Mesenchymal stem cell (in vitro differentiated cells and primary cell): ENCODE measurements at regions not wholly inside any gene's neighbourhood (a gene's known extent, or its start where the extent isn't known, plus 50 kb on each side); places are given as distances from the start of the nearest gene placed in this dataset.

Source experiments
- DNase-seq: peaks from one replicate; pipeline ENCODE4 v3.0.0-alpha.2; 2013
- H2AFZ ChIP-seq: one replicate; pipeline ENCODE4 v1.6.1; 2013; ENCODE audit warnings: low read depth, mild to moderate bottlenecking, control low read depth, inconsistent platforms, low read length, moderate library complexity
- H2AK5ac ChIP-seq: 2 replicates; pipeline ENCODE4 v1.6.1; 2013; ENCODE audit warnings: low read length, moderate library complexity, mild to moderate bottlenecking, inconsistent platforms; ENCODE audit not compliant: severe bottlenecking
- H2BK120ac ChIP-seq: one replicate; pipeline ENCODE4 v1.6.1; 2013; ENCODE audit warnings: low read depth, mild to moderate bottlenecking, inconsistent platforms, low read length, moderate library complexity
- H2BK12ac ChIP-seq, 2 experiments: one replicate each; pipeline ENCODE4 v1.6.1; 2013; ENCODE audit warnings: inconsistent platforms in 2 of 2, low read length in 2 of 2, mild to moderate bottlenecking in 2 of 2, moderate library complexity in 2 of 2, control low read depth in 1 of 2
- H2BK15ac ChIP-seq: one replicate; pipeline ENCODE4 v1.6.1; 2013; ENCODE audit warnings: mild to moderate bottlenecking, low read depth, inconsistent platforms; ENCODE audit not compliant: poor library complexity, severe bottlenecking
- H2BK5ac ChIP-seq: 2 replicates; pipeline ENCODE4 v1.6.1; 2013; ENCODE audit warnings: low read depth, mild to moderate bottlenecking, low read length, control low read depth, inconsistent platforms; ENCODE audit not compliant: poor library complexity, severe bottlenecking
- H3K14ac ChIP-seq, 2 experiments: one replicate each; pipeline ENCODE4 v1.6.1; 2013; ENCODE audit warnings: inconsistent platforms in 2 of 2, low read length in 2 of 2, control low read depth in 1 of 2, mild to moderate bottlenecking in 1 of 2, moderate library complexity in 1 of 2
- H3K18ac ChIP-seq, 2 experiments: one replicate each; pipeline ENCODE4 v1.6.1; 2013; ENCODE audit warnings: inconsistent platforms in 2 of 2, low read length in 2 of 2, control low read depth in 1 of 2, low read depth in 1 of 2, mild to moderate bottlenecking in 1 of 2
- H3K23ac ChIP-seq, 2 experiments: one replicate each; pipeline ENCODE4 v1.6.1; 2013; ENCODE audit warnings: inconsistent platforms in 2 of 2, low read length in 2 of 2, mild to moderate bottlenecking in 2 of 2, moderate library complexity in 2 of 2, control low read depth in 1 of 2
- H3K27ac ChIP-seq: 2 replicates; pipeline ENCODE4 v1.5.1; 2013; ENCODE audit warnings: mild to moderate bottlenecking, moderate library complexity, low read length, control low read depth, inconsistent platforms; ENCODE audit not compliant: poor library complexity, severe bottlenecking
- H3K27me3 ChIP-seq, 2 experiments: 2 replicates each; pipeline versions ENCODE4 v1.6.1 to v1.7.0; 2013; ENCODE audit warnings: low read length in 2 of 2, mild to moderate bottlenecking in 2 of 2, moderate library complexity in 2 of 2, control low read depth in 1 of 2, inconsistent platforms in 1 of 2; ENCODE audit not compliant: control insufficient read depth in 1 of 2, insufficient read depth in 1 of 2
- H3K36me3 ChIP-seq, 2 experiments: 2 replicates each; pipeline versions ENCODE4 v1.6.1 to v1.7.0; 2013; ENCODE audit warnings: low read length in 2 of 2, control low read depth in 1 of 2, inconsistent platforms in 1 of 2, low read depth in 1 of 2, mild to moderate bottlenecking in 1 of 2; ENCODE audit not compliant: insufficient read depth in 2 of 2, control insufficient read depth in 1 of 2
- H3K4ac ChIP-seq, 2 experiments: one replicate each; pipeline ENCODE4 v1.6.1; 2013; ENCODE audit warnings: inconsistent platforms in 2 of 2, low read length in 2 of 2, mild to moderate bottlenecking in 2 of 2, moderate library complexity in 2 of 2, control low read depth in 1 of 2, low read depth in 1 of 2
- H3K4me1 ChIP-seq: 2 replicates; pipeline ENCODE4 v1.6.1; 2013; ENCODE audit warnings: low read depth, low read length, control low read depth; ENCODE audit not compliant: control insufficient read depth, insufficient read depth
- H3K4me2 ChIP-seq: 2 replicates; pipeline ENCODE4 v1.6.1; 2013; ENCODE audit warnings: low read length, mild to moderate bottlenecking, inconsistent platforms; ENCODE audit not compliant: poor library complexity, severe bottlenecking
- H3K4me3 ChIP-seq, 2 experiments: 2 replicates each; pipeline versions ENCODE4 v1.5.1 to v1.7.0; 2013; ENCODE audit warnings: low read length in 2 of 2, mild to moderate bottlenecking in 2 of 2, control low read depth in 1 of 2, low read depth in 1 of 2; ENCODE audit not compliant: insufficient read depth in 1 of 2
- H3K79me1 ChIP-seq: replicated peaks from 2 replicates; pipeline ENCODE4 v1.6.1; 2013; ENCODE audit warnings: mild to moderate bottlenecking, control low read depth, low read length, inconsistent platforms; ENCODE audit not compliant: poor library complexity, severe bottlenecking
- H3K9ac ChIP-seq: 2 replicates; pipeline ENCODE4 v1.7.0; 2013; ENCODE audit warnings: mild to moderate bottlenecking, low read length, moderate library complexity
- H3K9me3 ChIP-seq: 2 replicates; pipeline ENCODE4 v1.7.0; 2013; ENCODE audit warnings: mild to moderate bottlenecking, low read length; ENCODE audit not compliant: control insufficient read depth
- H4K8ac ChIP-seq: one replicate; pipeline ENCODE4 v1.6.1; 2013; ENCODE audit warnings: inconsistent platforms, mild to moderate bottlenecking, low read length, moderate library complexity
- H4K91ac ChIP-seq: one replicate; pipeline ENCODE4 v1.6.1; 2013; ENCODE audit warnings: mild to moderate bottlenecking, low read length, inconsistent platforms
- WGBS: methylation state at CpG from one replicate; pipeline ENCODE4 v1.1.7; 2013; ENCODE audit warnings: mixed read lengths; 5-methylcytosine and 5-hydroxymethylcytosine counted together

- H3K18ac ChIP-seq: no peak overlapping the region
- no peak overlapping the region for H4K91ac ChIP-seq
- H2BK5ac ChIP-seq: no peak overlapping the region
- no peak overlapping the region for H4K8ac ChIP-seq
- no peak overlapping the region for H2BK15ac ChIP-seq
- H3K14ac ChIP-seq: no peak overlapping the region
- no peaks in the 10 kb centered on the region for H3K9me3 ChIP-seq
- H3K23ac ChIP-seq: no peak overlapping the region
- no peak overlapping the region for H2AK5ac ChIP-seq
- no peak overlapping the region for H3K4me2 ChIP-seq
- H2BK120ac ChIP-seq: no peak overlapping the region
- H3K4me3 ChIP-seq: no peak overlapping the region
- H3K9ac ChIP-seq: no peak overlapping the region
- no peaks in the 10 kb centered on the region for H3K79me1 ChIP-seq
- H3K4ac ChIP-seq: no peak overlapping the region
- H2AFZ ChIP-seq: no peak overlapping the region
- H2BK12ac ChIP-seq: no peak overlapping the region
- no peaks in the 10 kb centered on the region for H3K36me3 ChIP-seq
- WGBS: 92% methylated on average over 1 of the region's 2 CpGs
- DNase-seq: no peak
- no peaks in the 10 kb centered on the region for H3K4me1 ChIP-seq
- H3K27ac ChIP-seq: no peak overlapping the region
- H3K27me3 ChIP-seq: peaks cover 0 to 2% of the 10 kb centered on the region in 2 experiments
These were observed 1215.9 kb downstream of the UQCRFS1 start for GRCh38 chr19:27997069-27997468.

GRCh38 chr19:27993619-27994570 lies 1219.1 kb downstream of the UQCRFS1 start:
- H3K27ac ChIP-seq: no peak overlapping the region
- peaks cover 5 to 13% of the 10 kb centered on the region in 2 experiments for H3K27me3 ChIP-seq
- no peak overlapping the region for H4K8ac ChIP-seq
- H3K18ac ChIP-seq: no peak overlapping the region
- DNase-seq: no peak
- H3K9ac ChIP-seq: no peak overlapping the region
- H3K79me1 ChIP-seq: no peaks in the 10 kb centered on the region
- no peaks in the 10 kb centered on the region for H3K4me1 ChIP-seq
- H2AFZ ChIP-seq: no peak overlapping the region
- H3K9me3 ChIP-seq: no peaks in the 10 kb centered on the region
- no peak overlapping the region for H2BK120ac ChIP-seq
- H3K4me3 ChIP-seq: no peak overlapping the region
- H2BK5ac ChIP-seq: no peak overlapping the region
- H2BK15ac ChIP-seq: no peak overlapping the region
- 41% methylated on average over 5 of the region's 6 CpGs for WGBS
- H3K23ac ChIP-seq: no peak overlapping the region
- no peak overlapping the region for H3K4me2 ChIP-seq
- no peaks in the 10 kb centered on the region for H3K36me3 ChIP-seq
- no peak overlapping the region for H2AK5ac ChIP-seq
- H3K4ac ChIP-seq: no peak overlapping the region
- H4K91ac ChIP-seq: no peak overlapping the region
- H3K14ac ChIP-seq: no peak overlapping the region
- no peak overlapping the region for H2BK12ac ChIP-seq

GRCh38 chr19:27986299-27986698 lies 1226.7 kb downstream of the UQCRFS1 start:
- no peak overlapping the region for H4K8ac ChIP-seq
- no peak overlapping the region for H2AK5ac ChIP-seq
- no peak overlapping the region for H2AFZ ChIP-seq
- no peak overlapping the region for H3K4ac ChIP-seq
- no peak overlapping the region for H3K23ac ChIP-seq
- H2BK120ac ChIP-seq: no peak overlapping the region
- H3K14ac ChIP-seq: no peak overlapping the region
- H2BK5ac ChIP-seq: no peak overlapping the region
- no peak overlapping the region for H3K27ac ChIP-seq
- peaks cover 5 to 40% of the 10 kb centered on the region in 2 experiments for H3K27me3 ChIP-seq
- no peak overlapping the region for H2BK15ac ChIP-seq
- H3K9me3 ChIP-seq: no peaks in the 10 kb centered on the region
- H3K18ac ChIP-seq: no peak overlapping the region
- no peak overlapping the region for H2BK12ac ChIP-seq
- no peak overlapping the region for H3K9ac ChIP-seq
- H4K91ac ChIP-seq: no peak overlapping the region
- H3K4me1 ChIP-seq: no peaks in the 10 kb centered on the region
- H3K79me1 ChIP-seq: no peaks in the 10 kb centered on the region
- no peak overlapping the region for H3K4me3 ChIP-seq
- no peak overlapping the region for H3K4me2 ChIP-seq
- no CpG with 5 or more reads among the region's 1 CpG for WGBS
- no peak for DNase-seq
- no peaks in the 10 kb centered on the region for H3K36me3 ChIP-seq

- no peak overlapping the region for H3K4me3 ChIP-seq
- H3K27ac ChIP-seq: no peak overlapping the region
- H3K18ac ChIP-seq: no peak overlapping the region
- no peak overlapping the region for H3K4ac ChIP-seq
- no peak overlapping the region for H3K9ac ChIP-seq
- WGBS: 67% methylated on average over 4 of the region's 5 CpGs
- no peak overlapping the region for H2BK120ac ChIP-seq
- no peak for DNase-seq
- no peak overlapping the region for H3K23ac ChIP-seq
- no peak overlapping the region for H2BK12ac ChIP-seq
- H2AK5ac ChIP-seq: no peak overlapping the region
- no peaks in the 10 kb centered on the region for H3K36me3 ChIP-seq
- H4K8ac ChIP-seq: no peak overlapping the region
- no peak overlapping the region for H3K4me2 ChIP-seq
- H2BK15ac ChIP-seq: no peak overlapping the region
- H4K91ac ChIP-seq: no peak overlapping the region
- no peaks in the 10 kb centered on the region for H3K79me1 ChIP-seq
- no peak overlapping the region for H2AFZ ChIP-seq
- no peak overlapping the region for H2BK5ac ChIP-seq
- peaks cover 0 to 26% of the 10 kb centered on the region in 2 experiments for H3K27me3 ChIP-seq
- no peak overlapping the region for H3K14ac ChIP-seq
- peaks cover 17% of the 10 kb centered on the region for H3K4me1 ChIP-seq
- H3K9me3 ChIP-seq: no peaks in the 10 kb centered on the region
These were observed 1237.4 kb downstream of the UQCRFS1 start for GRCh38 chr19:27975419-27976005.
